Calu3 (cell line): ENCODE measurements at regions not wholly inside any gene's neighbourhood (a gene's known extent, or its start where the extent isn't known, plus 50 kb on each side); places are given as distances from the start of the nearest gene placed in this dataset.

Source experiments
- BruUV-seq: library from RNA; stranded (reverse); fragments of 400-500 nt; replicated peaks from 2 replicates; lab custom pipeline; 2021; lab: Mats Ljungman, UMichigan
- CTCF ChIA-PET: fragments of 300-600 bp; sonication (Branson Sonifier 250); formaldehyde crosslinking; loops from one replicate; lab custom pipeline; 2022; ENCODE audit warnings: antibody characterized with exemption; lab: Charles Lee
- DNase-seq: peaks from one replicate; pipeline ENCODE4 v3.0.0; 2022
- H3K27ac Mint-ChIP-seq: one replicate; pipeline ENCODE4 v1.8.0; 2022; ENCODE audit warnings: mixed read lengths; ENCODE audit not compliant: unreplicated experiment
- H3K27me3 Mint-ChIP-seq: one replicate; pipeline ENCODE4 v1.8.0; 2022; ENCODE audit warnings: mixed read lengths; ENCODE audit not compliant: unreplicated experiment
- H3K36me3 Mint-ChIP-seq: one replicate; pipeline ENCODE4 v1.8.0; 2022; ENCODE audit warnings: mild to moderate bottlenecking, moderate library complexity, mixed read lengths; ENCODE audit not compliant: insufficient read depth, unreplicated experiment
- H3K4me1 Mint-ChIP-seq: one replicate; pipeline ENCODE4 v1.8.0; 2022; ENCODE audit warnings: mild to moderate bottlenecking, low read depth, mixed read lengths; ENCODE audit not compliant: unreplicated experiment
- H3K4me3 Mint-ChIP-seq: one replicate; pipeline ENCODE4 v1.8.0; 2022; ENCODE audit warnings: mild to moderate bottlenecking, low read depth, moderate library complexity, mixed read lengths; ENCODE audit not compliant: unreplicated experiment
- H3K9me3 Mint-ChIP-seq: one replicate; pipeline ENCODE4 v1.8.0; 2022; ENCODE audit warnings: low read depth, mixed read lengths; ENCODE audit not compliant: unreplicated experiment
- intact Hi-C: fragments of 100-400 bp; cut with micrococcal nuclease; formaldehyde crosslinking; loops from one replicate; pipeline ENCODE4 v1.10.0; 2022; ENCODE audit not compliant: unreplicated experiment
- TF ChIP-seq, protein P1 (sequence below): fragments of 200-600 bp; IDR thresholded peaks from one replicate; pipeline ENCODE4 v1.8.0; 2022; ENCODE audit warnings: antibody characterized with exemption; ENCODE audit not compliant: unreplicated experiment

DNA sequence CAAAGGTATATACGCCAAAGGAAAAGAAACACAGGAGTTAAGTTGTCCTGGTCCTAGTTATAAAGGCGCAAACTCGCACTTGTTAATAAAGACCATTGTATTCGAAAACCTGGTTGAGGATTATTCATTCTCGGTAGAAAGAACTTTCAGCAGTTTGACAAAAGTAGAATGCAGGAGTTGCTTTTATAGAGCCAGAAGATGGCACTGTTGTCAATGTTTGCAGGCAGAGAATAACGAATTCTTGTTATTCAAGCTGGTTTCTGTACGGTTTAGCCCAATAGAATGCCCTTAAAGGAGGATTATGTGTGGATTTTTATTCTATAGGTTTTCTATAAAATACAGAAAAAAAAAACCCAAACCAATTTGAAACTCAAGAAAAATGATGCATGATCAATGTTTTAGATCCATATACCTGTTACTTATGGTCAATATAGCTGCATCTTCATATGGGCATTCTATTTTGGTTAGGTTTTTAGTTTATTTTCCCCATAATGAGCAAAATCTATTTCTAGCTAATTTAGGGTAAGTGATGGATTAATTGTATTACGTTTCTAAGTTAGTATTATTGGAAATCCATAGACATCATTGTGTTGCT is 510.3 kb downstream of the PLCL1 start:
- Mint-ChIP-seq H3K4me1 (peaks cover 13% of the 10 kb centered on the region), H3K9me3 (no peaks in the 10 kb centered on the region), H3K27me3 (no peaks in the 10 kb centered on the region), H3K4me3 (no peak overlapping the region), H3K36me3 (no peaks in the 10 kb centered on the region), H3K27ac (no peak overlapping the region)
- peak; percentile 13 for DNase-seq
- CTCF ChIA-PET, result interaction anchor here (0.6 to 3.2 kb wide), 5 partner anchors 10 to 1282 kb away, joined by 3 to 24 read pairs (median 5); no protein-coding TSS in a partner anchor
- TF ChIP-seq, protein P1, sequence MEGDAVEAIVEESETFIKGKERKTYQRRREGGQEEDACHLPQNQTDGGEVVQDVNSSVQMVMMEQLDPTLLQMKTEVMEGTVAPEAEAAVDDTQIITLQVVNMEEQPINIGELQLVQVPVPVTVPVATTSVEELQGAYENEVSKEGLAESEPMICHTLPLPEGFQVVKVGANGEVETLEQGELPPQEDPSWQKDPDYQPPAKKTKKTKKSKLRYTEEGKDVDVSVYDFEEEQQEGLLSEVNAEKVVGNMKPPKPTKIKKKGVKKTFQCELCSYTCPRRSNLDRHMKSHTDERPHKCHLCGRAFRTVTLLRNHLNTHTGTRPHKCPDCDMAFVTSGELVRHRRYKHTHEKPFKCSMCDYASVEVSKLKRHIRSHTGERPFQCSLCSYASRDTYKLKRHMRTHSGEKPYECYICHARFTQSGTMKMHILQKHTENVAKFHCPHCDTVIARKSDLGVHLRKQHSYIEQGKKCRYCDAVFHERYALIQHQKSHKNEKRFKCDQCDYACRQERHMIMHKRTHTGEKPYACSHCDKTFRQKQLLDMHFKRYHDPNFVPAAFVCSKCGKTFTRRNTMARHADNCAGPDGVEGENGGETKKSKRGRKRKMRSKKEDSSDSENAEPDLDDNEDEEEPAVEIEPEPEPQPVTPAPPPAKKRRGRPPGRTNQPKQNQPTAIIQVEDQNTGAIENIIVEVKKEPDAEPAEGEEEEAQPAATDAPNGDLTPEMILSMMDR, result peak; percentile 56
- BruUV-seq, result no TSS peak
- intact Hi-C loops, result loop anchor here (1.0 to 10.0 kb wide), 8 partner anchors 58 to 1423 kb away; no protein-coding TSS in a partner anchor

DNA sequence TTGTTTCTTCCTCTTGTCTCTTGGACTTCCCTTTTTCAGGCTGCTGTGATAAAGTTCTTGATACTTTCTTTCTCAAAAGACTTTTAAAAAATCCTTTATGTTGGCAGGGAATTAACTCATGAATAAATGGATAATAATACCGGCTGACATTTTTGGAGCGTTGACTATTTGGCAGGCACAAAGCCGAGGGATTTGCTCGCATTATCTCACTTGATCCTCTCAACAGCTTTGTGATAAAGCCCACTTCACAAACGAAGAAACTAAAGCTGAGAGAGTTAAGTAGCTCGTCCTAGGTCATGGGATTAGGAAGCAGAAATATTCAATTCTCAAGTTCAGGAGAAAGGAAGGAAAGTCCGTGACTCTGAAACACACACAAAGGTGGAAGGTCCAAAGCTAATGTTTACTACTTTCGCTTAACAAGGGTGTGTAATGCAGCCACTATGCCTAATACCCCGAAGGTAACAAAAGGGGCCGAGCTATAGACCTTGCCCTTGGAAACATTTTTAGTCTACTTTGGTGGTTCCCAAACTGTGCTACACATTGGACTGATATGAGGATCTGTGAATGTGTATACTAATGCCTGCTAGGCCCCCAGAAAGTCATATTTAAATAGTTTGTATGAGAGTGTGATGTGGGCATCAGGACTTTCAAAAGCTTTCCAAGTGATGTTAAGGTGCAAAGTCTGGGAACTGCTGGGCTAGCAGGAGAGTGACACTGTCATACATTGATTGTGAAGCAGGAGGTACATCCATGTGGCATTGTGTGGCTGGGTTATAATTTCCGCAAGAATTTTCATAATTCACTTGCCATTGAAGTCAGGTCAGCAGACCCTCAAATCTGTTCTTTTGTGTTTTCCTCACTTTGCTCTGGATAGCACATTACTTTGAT is 508.4 kb downstream of the PLCL1 start:
- no peak overlapping the region for H3K27ac Mint-ChIP-seq
- no peak overlapping the region for H3K4me3 Mint-ChIP-seq
- H3K36me3 Mint-ChIP-seq, result no peaks in the 10 kb centered on the region
- TF ChIP-seq, protein P1, result no peak
- H3K4me1 Mint-ChIP-seq, result peaks cover 13% of the 10 kb centered on the region
- DNase-seq, result no peak
- H3K27me3 Mint-ChIP-seq, result no peaks in the 10 kb centered on the region
- no TSS peak for BruUV-seq
- no peaks in the 10 kb centered on the region for H3K9me3 Mint-ChIP-seq
- intact Hi-C loops, result loop anchor here (5.0 to 10.0 kb wide), 6 partner anchors 302 to 1424 kb away; no protein-coding TSS in a partner anchor
- CTCF ChIA-PET, result interaction anchor here (3.2 kb wide), 1 partner anchor 1176 kb away, joined by 24 read pairs; no protein-coding TSS in a partner anchor

DNA sequence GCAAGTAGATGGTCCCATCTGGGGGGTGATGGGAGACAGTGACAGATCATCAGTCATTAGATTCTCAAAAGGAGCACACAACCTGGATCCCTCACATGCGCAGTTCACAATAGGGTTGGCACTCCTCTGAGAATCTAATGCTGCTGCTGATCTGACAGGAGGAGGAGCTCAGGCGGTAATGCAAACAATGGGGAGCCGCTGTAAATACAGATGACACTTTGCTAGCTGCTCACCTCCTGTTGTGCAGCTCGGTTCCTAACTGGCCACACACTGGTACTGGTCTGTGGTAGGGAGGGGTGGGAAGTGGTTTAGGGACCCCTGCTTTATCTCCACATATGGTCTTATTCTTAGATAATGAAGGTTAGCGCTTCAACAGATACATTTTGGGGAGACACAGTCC is 506.6 kb downstream of the PLCL1 start:
- Mint-ChIP-seq H3K36me3 (no peaks in the 10 kb centered on the region), H3K4me3 (no peak overlapping the region), H3K27ac (no peak overlapping the region), H3K4me1 (peaks cover 13% of the 10 kb centered on the region), H3K27me3 (no peaks in the 10 kb centered on the region), H3K9me3 (no peaks in the 10 kb centered on the region)
- no peak for DNase-seq
- intact Hi-C loops, result loop anchor here (5.0 to 10.0 kb wide), 6 partner anchors 304 to 1426 kb away; no protein-coding TSS in a partner anchor
- TF ChIP-seq, protein P1, result no peak
- CTCF ChIA-PET, result no interaction called here
- no TSS peak for BruUV-seq

DNA sequence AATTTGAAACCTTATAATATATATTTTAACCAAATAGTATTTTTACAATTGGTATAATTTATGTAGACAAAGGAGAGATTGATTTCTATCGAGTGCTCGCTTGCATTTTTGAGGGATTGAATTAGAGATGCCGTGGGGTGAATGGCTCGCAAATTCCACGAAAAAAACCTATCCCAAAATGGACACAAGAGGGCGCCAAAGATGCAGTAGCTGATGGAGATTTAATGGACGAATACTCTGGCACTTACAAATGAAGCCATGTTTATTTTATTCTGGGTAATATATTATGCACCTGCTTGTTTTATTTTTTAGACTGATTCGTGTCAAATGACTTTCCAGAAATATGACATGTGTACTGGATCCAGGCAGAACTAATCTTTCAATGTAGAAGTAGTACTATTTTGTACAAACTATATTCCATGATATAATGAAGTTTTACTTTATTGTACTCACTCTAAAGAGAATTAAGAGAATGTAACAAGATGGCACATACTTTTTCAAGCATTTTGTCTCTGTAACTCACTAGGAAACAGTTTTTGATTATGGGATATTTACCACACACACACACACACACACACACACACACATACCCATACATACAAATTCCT is 505.4 kb downstream of the PLCL1 start:
- CTCF ChIA-PET, result interaction anchor here (1.3 kb wide), 1 partner anchor 12 kb away, joined by 6 read pairs; no protein-coding TSS in a partner anchor
- Mint-ChIP-seq H3K36me3 (no peaks in the 10 kb centered on the region), H3K4me3 (no peak overlapping the region), H3K4me1 (peaks cover 13% of the 10 kb centered on the region), H3K27me3 (no peaks in the 10 kb centered on the region), H3K27ac (no peak overlapping the region), H3K9me3 (no peaks in the 10 kb centered on the region)
- intact Hi-C loops, result loop anchor here (5.0 to 10.0 kb wide), 6 partner anchors 305 to 1428 kb away; no protein-coding TSS in a partner anchor
- TF ChIP-seq, protein P1, result peak; percentile 77
- no TSS peak for BruUV-seq
- peak; percentile 70 for DNase-seq
